Myocyte (in vitro differentiated cells): ENCODE measurements at regions not wholly inside any gene's neighbourhood (a gene's known extent, or its start where the extent isn't known, plus 50 kb on each side); places are given as distances from the start of the nearest gene placed in this dataset.
A peak's percentile ranks its signal among the peaks of the same experiment; 100 is the strongest.
"Not testable (repeated sequence)": the region's sequence is repeated elsewhere in the genome, so short reads cannot be mapped to it uniquely, and the experiment has no call there.

Source experiments
- DNase-seq: peaks from one replicate; pipeline ENCODE4 v3.0.0-alpha.2; 2012; ENCODE audit warnings: low read depth

GRCh38 chr16:86883583-86884389, 305.4 kb downstream of the FOXL1 start:
- DNase-seq: no peak

- peak; percentile 72 for DNase-seq
Observed at GRCh38 chr16:86884390-86884650, 306.0 kb downstream of the FOXL1 start.

GRCh38 chr16:86885139-86885538, 306.8 kb downstream of the FOXL1 start:
- no peak for DNase-seq

GRCh38 chr16:86886651-86887050, 308.3 kb downstream of the FOXL1 start:
- DNase-seq: peak; percentile 45

- no peak for DNase-seq
Observed at GRCh38 chr16:86887416-86887815, 309.1 kb downstream of the FOXL1 start.

- DNase-seq: no peak
Observed at GRCh38 chr16:86888231-86889053, 310.1 kb downstream of the FOXL1 start.

- not testable (repeated sequence) for DNase-seq
Observed at GRCh38 chr16:86889054-86889366, 310.7 kb downstream of the FOXL1 start.

GRCh38 chr16:86889974-86890373, 311.6 kb downstream of the FOXL1 start:
- DNase-seq: no peak

- DNase-seq: no peak
Observed at GRCh38 chr16:86891121-86891520, 312.8 kb downstream of the FOXL1 start.

GRCh38 chr16:86891631-86892030, 313.3 kb downstream of the FOXL1 start:
- DNase-seq: no peak

GRCh38 chr16:86892509-86892908, 314.2 kb downstream of the FOXL1 start:
- DNase-seq: peak; percentile 79

- DNase-seq: no peak
Observed at GRCh38 chr16:86893506-86893905, 315.2 kb downstream of the FOXL1 start.

- DNase-seq: no peak
Observed at GRCh38 chr16:86894029-86894567, 315.7 kb downstream of the FOXL1 start.

- no peak for DNase-seq
Observed at GRCh38 chr16:86894925-86895324, 316.6 kb downstream of the FOXL1 start.

- DNase-seq: no peak
Observed at GRCh38 chr16:86895606-86896005, 317.3 kb downstream of the FOXL1 start.

- no peak for DNase-seq
Observed at GRCh38 chr16:86896976-86897375, 318.6 kb downstream of the FOXL1 start.

- no peak for DNase-seq
Observed at GRCh38 chr16:86897486-86897885, 319.1 kb downstream of the FOXL1 start.

GRCh38 chr16:86898386-86898785, 320.0 kb downstream of the FOXL1 start:
- no peak for DNase-seq

GRCh38 chr16:86899151-86899550, 320.8 kb downstream of the FOXL1 start:
- peak; percentile 28 for DNase-seq

GRCh38 chr16:86899757-86900156, 321.4 kb downstream of the FOXL1 start:
- peak; percentile 23 for DNase-seq

- no peak for DNase-seq
Observed at GRCh38 chr16:86901483-86901882, 323.1 kb downstream of the FOXL1 start.

GRCh38 chr16:86902656-86903001, 324.3 kb downstream of the FOXL1 start:
- DNase-seq: no peak

- no peak for DNase-seq
Observed at GRCh38 chr16:86903068-86903467, 324.7 kb downstream of the FOXL1 start.
